NCI-H1417 treated with DMSO at 0.1 percent for 48 hours (cell line): ENCODE measurements at regions not wholly inside any gene's neighbourhood (a gene's known extent, or its start where the extent isn't known, plus 50 kb on each side); places are given as distances from the start of the nearest gene placed in this dataset.
"Not testable (repeated sequence)": the region's sequence is repeated elsewhere in the genome, so short reads cannot be mapped to it uniquely, and the experiment has no call there.

Source experiments
- DNase-seq: peaks from one replicate; lab custom pipeline; 2025; lab: John Stamatoyannopoulos, UW

- DNase-seq = no peak
These were observed 268.2 kb downstream of the SH3GL2 start for GRCh38 chr9:17846948-17847655.

GRCh38 chr9:17847908-17848307, 269.0 kb downstream of the SH3GL2 start:
- no peak for DNase-seq

GRCh38 chr9:17852108-17852507, 273.2 kb downstream of the SH3GL2 start:
- DNase-seq = no peak

GRCh38 chr9:17854487-17854886, 275.6 kb downstream of the SH3GL2 start:
- DNase-seq = no peak

GRCh38 chr9:17856995-17857394, 278.1 kb downstream of the SH3GL2 start:
- DNase-seq = no peak

GRCh38 chr9:17859228-17859627, 280.4 kb downstream of the SH3GL2 start:
- DNase-seq = no peak

- DNase-seq = no peak
These were observed 281.1 kb downstream of the SH3GL2 start for GRCh38 chr9:17859987-17860386.

- DNase-seq = no peak
These were observed 283.2 kb downstream of the SH3GL2 start for GRCh38 chr9:17862101-17862500.

GRCh38 chr9:17862629-17863028, 283.8 kb downstream of the SH3GL2 start:
- DNase-seq = no peak

- DNase-seq = no peak
These were observed 284.5 kb downstream of the SH3GL2 start for GRCh38 chr9:17863213-17863883.

- no peak for DNase-seq
These were observed 285.1 kb downstream of the SH3GL2 start for GRCh38 chr9:17863924-17864323.

- DNase-seq = no peak
These were observed 286.1 kb downstream of the SH3GL2 start for GRCh38 chr9:17864951-17865350.

- no peak for DNase-seq
These were observed 287.0 kb downstream of the SH3GL2 start for GRCh38 chr9:17865881-17866280.

GRCh38 chr9:17870722-17871121, 291.9 kb downstream of the SH3GL2 start:
- no peak for DNase-seq

GRCh38 chr9:17871213-17871890, 292.5 kb downstream of the SH3GL2 start:
- DNase-seq = no peak

- DNase-seq = no peak
These were observed 297.0 kb downstream of the SH3GL2 start for GRCh38 chr9:17875886-17876285.

- DNase-seq = no peak
These were observed 297.8 kb downstream of the SH3GL2 start for GRCh38 chr9:17876687-17877086.

- DNase-seq = no peak
These were observed 300.0 kb downstream of the SH3GL2 start for GRCh38 chr9:17878810-17879370.

- no peak for DNase-seq
These were observed 302.5 kb downstream of the SH3GL2 start for GRCh38 chr9:17881371-17881770.

- DNase-seq = no peak
These were observed 304.1 kb downstream of the SH3GL2 start for GRCh38 chr9:17882688-17883594.

- no peak for DNase-seq
These were observed 309.2 kb downstream of the SH3GL2 start for GRCh38 chr9:17888066-17888465.

- not testable (repeated sequence) for DNase-seq
These were observed 310.1 kb downstream of the SH3GL2 start for GRCh38 chr9:17888964-17889363.
